ENCODE measurements at regions not wholly inside any gene's neighbourhood (a gene's known extent, or its start where the extent isn't known, plus 50 kb on each side); places are given as distances from the start of the nearest gene placed in this dataset.
"Not testable (repeated sequence)": the region's sequence is repeated elsewhere in the genome, so short reads cannot be mapped to it uniquely, and the experiment has no call there.

- no peak for DNase-seq
These were observed 70.5 kb upstream of the KIT start for GRCh38 chr4:54587107-54587891.

DNA sequence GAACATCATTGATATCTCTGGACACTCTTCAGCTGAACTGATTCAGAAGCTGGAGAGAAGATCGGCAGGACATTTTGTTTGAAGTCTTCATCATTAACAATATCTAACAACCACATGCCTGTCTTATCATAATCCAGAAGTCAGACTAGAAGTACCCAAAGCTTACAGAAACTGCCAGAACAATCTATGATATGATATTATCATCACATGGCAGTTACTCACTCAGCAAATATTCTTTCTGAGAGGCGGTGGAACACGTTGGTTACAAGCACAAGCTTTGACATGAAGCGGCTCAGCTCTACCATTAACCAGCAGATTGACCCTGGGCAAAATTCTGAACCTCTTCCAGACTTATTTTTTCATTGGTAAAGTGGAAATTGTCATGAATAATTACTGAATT lies 69.4 kb upstream of the KIT start:
- DNase-seq, result no peak

GRCh38 chr4:54589586-54589985 lies 68.2 kb upstream of the KIT start:
- DNase-seq, result no peak

- no peak for DNase-seq
These were observed 63.9 kb upstream of the KIT start for GRCh38 chr4:54593795-54594322.

DNA sequence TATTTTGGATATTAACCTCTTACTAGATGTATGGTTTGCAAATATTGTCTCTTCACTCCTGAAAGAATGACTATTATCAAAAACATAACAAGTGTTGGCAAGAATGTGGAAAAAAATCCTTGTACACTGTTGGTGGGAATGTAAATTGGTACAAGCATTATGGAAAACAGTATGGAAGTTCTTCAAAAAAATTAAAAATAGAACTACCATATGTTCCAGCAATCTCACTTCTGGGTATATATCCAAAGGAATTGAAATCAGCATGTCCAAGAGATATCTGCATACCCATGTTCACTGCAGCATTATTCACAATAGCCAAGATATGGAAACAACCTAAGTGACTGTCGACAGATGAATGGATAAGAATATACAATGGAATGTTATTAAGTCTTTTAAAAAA lies 61.6 kb upstream of the KIT start:
- DNase-seq, result no peak

DNA sequence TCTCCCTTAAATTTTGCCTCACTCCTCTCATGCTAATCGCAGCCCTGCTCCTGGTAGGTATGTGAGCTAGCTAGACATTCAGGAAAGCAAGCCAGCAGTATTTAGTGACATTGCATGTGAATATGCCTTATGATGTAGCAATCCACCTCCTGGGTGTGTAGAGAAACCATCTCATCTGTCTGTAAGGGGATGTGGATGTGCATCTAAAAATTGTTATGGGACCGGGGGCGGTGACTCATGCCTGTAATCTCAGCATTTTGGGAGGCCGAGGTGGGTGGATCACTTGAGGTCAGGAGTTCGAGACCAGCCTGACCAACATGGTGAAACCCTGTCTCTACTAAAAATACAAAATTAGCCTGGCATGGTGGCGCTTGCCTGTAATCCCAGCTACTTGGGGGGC lies 60.1 kb upstream of the KIT start:
- not testable (repeated sequence) for DNase-seq

GRCh38 chr4:54602175-54602574 lies 55.6 kb upstream of the KIT start:
- DNase-seq, result not testable (repeated sequence)

GRCh38 chr4:54607067-54607466 lies 50.7 kb upstream of the KIT start:
- DNase-seq, result no peak

DNA sequence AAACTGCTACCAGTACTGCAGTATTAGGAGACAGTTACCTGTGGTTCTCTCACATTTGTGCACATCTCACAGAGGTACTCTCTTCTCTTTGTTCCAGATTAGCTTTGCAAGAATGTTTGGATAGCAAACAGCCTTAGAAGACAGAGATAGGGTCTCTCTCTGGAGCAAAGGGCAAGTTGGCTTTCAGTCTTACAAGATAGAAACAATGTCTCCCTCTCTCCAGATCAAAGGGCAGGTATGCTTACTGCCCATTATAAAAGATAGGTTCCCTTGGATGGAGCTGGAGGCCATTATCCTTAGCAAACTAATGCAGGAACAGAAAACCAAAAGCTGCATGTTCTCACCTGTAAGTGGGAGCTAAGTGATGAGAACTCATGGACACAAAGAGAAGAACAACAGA lies 50.2 kb upstream of the KIT start:
- DNase-seq, result no peak
